Thymus (tissue), 11 donors: ENCODE measurements at regions not wholly inside any gene's neighbourhood (a gene's known extent, or its start where the extent isn't known, plus 50 kb on each side); places are given as distances from the start of the nearest gene placed in this dataset.

Experiments
- DNase-seq, 9 donors: peaks; one replicate each; pipeline ENCODE4 v3.0.0-alpha.2; 2013; ENCODE audit warnings: low spot score in 9 of 9, low read depth in 6 of 9, missing footprints in 1 of 9
- H3K27ac ChIP-seq, 2 donors: one replicate each; pipeline ENCODE4 v1.5.1; 2013; ENCODE audit warnings: control low read depth in 1 of 2, low read depth in 1 of 2, low read length in 1 of 2, mild to moderate bottlenecking in 1 of 2, moderate library complexity in 1 of 2
- H3K27me3 ChIP-seq, 2 donors: one replicate each; pipeline ENCODE4 v1.5.1; 2013; ENCODE audit warnings: low read length in 1 of 2; ENCODE audit not compliant: control insufficient read depth in 2 of 2, insufficient read depth in 1 of 2
- H3K36me3 ChIP-seq, 2 donors: one replicate each; pipeline ENCODE4 v1.5.1; 2013; ENCODE audit warnings: low read length in 1 of 2, mild to moderate bottlenecking in 1 of 2, moderate library complexity in 1 of 2; ENCODE audit not compliant: control insufficient read depth in 2 of 2, insufficient read depth in 2 of 2
- H3K4me1 ChIP-seq, 2 donors: one replicate each; pipeline ENCODE4 v1.5.1; 2013; ENCODE audit warnings: low read length in 2 of 2; ENCODE audit not compliant: control insufficient read depth in 2 of 2, insufficient read depth in 2 of 2
- H3K4me3 ChIP-seq, 2 donors: one replicate each; pipeline ENCODE4 v1.5.1; 2013; ENCODE audit warnings: low read length in 2 of 2, control low read depth in 1 of 2, mild to moderate bottlenecking in 1 of 2
- H3K9me3 ChIP-seq, 2 donors: one replicate each; pipeline ENCODE4 v1.5.1; 2013; ENCODE audit warnings: low read length in 1 of 2, mild to moderate bottlenecking in 1 of 2; ENCODE audit not compliant: control insufficient read depth in 2 of 2, insufficient read depth in 1 of 2
- WGBS: extraction: QIAGEN DNeasy Blood & Tissue Kit; methylation state at CpG from one replicate; pipeline ENCODE4 v1.1.7; 2013; 5-methylcytosine and 5-hydroxymethylcytosine counted together
- donor health status: healthy.

DNA sequence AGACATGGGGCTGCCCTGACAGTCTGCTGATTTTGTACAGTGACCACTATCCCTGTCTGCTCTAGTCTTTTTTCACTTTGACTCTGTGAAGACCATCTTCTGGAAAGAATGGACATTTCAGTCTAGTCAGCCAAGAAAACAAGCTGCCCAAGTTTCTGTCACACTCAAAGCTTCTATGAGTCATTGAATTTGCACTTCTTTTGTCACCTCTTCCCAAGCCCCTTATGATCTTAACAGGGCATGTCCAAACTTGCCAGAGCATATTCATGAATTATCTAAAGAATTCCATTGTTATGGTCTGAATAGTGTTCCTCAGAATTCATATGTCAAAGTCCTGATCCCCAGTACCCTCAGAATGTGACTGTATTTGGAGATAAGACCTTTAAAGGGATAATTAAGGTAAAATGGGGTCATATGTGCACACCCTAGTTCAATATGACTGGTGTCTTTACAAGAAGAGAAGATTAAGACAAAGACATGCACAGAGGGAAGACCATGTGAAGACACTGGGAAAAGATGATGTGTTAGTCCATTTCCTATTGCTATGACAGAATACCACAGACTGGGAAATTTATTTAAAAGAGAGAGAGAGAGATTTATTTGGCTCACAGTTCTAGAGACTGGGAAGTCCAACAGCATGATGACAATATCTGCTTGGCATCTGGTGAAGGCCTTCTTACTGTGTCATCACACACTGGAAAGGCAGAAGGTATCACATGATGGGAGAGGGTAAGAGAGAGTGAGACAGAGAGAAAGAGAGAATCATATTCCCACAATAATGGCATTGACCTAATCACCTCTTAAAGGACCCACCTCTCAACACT, 242.6 kb downstream of the BTG1 start:
- Histone ChIP-seq H3K9me3 (no peaks in the 10 kb centered on the region), H3K27ac (no peak overlapping the region), H3K36me3 (no peaks in the 10 kb centered on the region), H3K4me1 (no peaks in the 10 kb centered on the region), H3K4me3 (no peak overlapping the region), H3K27me3 (no peaks in the 10 kb centered on the region)
- DNase-seq = no peak

DNA sequence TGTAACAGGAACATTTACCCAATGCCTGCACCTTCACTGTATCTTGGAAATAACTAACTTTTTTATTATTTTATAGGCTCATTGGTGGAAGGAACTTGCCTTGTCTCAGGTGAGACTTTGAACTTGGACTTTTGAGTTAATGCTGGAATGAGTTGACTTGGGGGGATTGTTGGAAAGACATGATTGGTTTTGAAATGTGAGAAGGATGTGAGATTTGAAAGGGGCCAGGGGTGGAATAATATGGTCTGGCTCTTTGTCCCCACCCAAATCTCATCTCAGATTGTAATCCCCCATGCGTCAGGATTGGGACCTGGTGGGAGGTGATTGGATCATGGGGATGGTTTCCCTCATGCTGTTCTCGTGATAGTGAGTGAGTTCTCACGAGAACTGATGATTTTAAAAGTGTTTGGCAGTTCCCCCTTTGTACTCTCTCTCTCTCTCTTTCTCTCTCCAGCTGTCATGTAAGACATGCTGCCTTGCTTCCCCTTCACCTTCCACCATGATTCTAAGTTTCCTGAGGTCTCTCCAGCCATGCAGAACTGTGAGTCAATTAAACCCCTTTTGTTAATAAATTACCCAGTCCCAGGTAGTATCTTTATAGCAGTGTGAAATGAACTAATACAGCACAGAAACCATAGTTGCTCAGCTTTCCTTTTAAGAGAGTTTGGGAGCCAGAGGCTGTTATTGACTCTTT, 244.1 kb downstream of the BTG1 start:
- Histone ChIP-seq H3K9me3 (no peaks in the 10 kb centered on the region), H3K27ac (no peak overlapping the region), H3K27me3 (no peaks in the 10 kb centered on the region), H3K36me3 (no peaks in the 10 kb centered on the region), H3K4me1 (no peaks in the 10 kb centered on the region), H3K4me3 (no peak overlapping the region)
- no peak for DNase-seq
- WGBS = 95% methylated on average over 3 of the region's 3 CpGs

DNA sequence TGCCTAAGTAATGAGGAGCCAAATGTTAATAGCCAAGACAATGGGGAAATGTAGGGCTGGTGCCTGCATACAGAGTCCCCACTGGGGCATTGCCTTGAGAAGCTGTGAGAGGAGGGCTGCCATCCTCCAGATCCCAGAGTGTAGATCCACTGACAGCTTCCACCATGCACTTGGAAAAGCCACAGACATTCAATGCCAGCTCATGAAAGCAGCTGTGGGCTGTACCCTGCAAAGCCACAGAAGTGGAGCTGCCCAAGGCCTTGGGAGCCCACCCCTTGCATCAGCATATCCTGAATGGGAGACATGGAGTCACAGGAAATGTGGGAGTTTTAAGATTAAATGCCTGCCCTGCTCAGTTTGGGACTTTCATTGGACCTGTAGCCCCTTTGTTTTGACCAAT, 244.7 kb downstream of the BTG1 start:
- no peak for DNase-seq
- H3K27me3 ChIP-seq = no peaks in the 10 kb centered on the region
- no peaks in the 10 kb centered on the region for H3K9me3 ChIP-seq

DNA sequence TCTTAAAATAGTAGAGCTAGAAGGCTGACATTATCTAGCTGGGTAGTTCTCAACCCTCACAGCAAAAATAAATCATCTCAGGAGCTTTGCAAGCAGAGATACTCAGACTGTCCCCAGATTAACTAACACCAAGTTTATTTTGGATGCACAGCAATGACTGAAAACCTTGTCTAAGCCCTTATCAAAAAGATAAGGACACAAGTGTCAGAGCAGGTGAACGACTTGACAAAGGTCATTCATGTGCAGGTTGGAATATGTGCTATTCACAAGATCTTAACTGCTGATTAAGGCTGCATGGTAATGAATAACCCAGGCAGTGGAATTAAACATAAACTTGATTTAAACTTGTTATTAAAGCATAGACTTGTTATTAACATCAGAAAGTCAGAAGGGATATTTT, 246.6 kb downstream of the BTG1 start:
- no peaks in the 10 kb centered on the region for H3K36me3 ChIP-seq
- no peaks in the 10 kb centered on the region for H3K27me3 ChIP-seq
- no peak for DNase-seq
- no peak overlapping the region for H3K27ac ChIP-seq
- no peaks in the 10 kb centered on the region for H3K9me3 ChIP-seq
- no peaks in the 10 kb centered on the region for H3K4me1 ChIP-seq
- no peak overlapping the region for H3K4me3 ChIP-seq
- 87% methylated on average over 1 of the region's 1 CpG for WGBS

More for the DNA sequence above, 244.7 kb downstream of the BTG1 start:
- no peak overlapping the region for H3K4me3 ChIP-seq
- no peaks in the 10 kb centered on the region for H3K4me1 ChIP-seq
- no peaks in the 10 kb centered on the region for H3K36me3 ChIP-seq
- H3K27ac ChIP-seq = no peak overlapping the region

DNA sequence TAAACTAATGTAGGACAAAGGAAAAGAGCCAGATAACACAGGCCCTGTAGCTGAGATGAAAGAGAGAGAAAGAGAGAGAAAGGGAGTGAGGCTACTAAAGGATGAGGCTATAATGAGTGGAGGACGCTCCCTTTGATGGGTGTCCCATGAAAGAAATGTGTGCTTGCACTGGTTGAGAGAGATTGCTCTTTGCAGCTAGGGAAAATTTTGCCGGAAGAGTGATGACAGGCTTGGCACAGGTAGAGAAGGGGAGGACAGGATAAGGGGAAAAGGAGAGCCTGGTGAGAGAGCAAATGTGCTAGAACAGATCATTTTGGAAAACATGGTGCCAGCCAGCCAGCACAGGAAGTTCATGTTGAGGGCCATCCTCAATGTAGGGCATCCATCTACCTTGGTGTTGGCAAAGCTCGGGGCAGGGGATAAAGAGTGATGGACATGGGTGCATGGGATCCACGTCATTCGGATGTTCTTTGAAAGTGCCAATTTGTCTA, 248.6 kb downstream of the BTG1 start:
- Histone ChIP-seq H3K4me1 (no peaks in the 10 kb centered on the region), H3K9me3 (no peaks in the 10 kb centered on the region), H3K27me3 (no peaks in the 10 kb centered on the region), H3K27ac (no peak overlapping the region), H3K36me3 (no peaks in the 10 kb centered on the region), H3K4me3 (no peak overlapping the region)
- 98% methylated on average over 5 of the region's 5 CpGs for WGBS
- no peak for DNase-seq

DNA sequence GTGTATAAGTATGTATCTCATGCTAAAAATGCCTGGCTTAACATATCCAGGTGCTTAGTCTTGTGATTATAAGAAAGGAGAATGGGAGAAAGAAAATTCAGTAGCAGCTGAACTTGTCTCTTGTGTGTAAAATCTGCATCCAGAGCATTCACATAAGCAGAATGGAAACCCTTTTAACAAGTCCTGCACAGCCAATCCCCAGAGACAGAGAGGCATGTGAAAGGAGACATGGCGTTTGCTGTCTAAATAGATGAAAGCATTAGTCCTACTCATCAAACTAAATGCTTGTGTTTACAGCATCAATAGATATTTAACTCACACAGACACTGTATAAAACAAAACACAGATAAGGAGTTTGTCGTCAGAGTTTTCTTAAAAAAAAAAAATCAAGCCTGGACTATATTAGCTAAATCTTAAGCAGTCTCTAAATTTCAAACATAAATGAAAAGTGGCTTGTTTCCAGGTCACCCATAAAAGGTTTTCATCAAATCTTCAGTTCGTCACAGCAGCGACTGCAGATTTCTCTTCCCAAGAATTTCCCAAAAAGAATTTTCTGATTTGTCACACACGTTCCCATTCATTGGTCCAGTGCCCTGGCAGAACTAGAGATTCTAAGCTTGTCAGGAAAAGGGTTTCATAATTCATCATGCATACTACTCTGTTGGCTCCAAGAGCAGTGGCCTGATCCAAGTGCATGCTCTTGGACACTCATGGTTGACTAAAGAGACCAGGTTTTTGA, 249.2 kb downstream of the BTG1 start:
- Histone ChIP-seq H3K36me3 (no peaks in the 10 kb centered on the region), H3K27ac (no peak overlapping the region), H3K4me1 (no peaks in the 10 kb centered on the region), H3K9me3 (no peaks in the 10 kb centered on the region), H3K4me3 (no peak overlapping the region), H3K27me3 (no peaks in the 10 kb centered on the region)
- WGBS = 93% methylated on average over 5 of the region's 5 CpGs
- DNase-seq = no peak

DNA sequence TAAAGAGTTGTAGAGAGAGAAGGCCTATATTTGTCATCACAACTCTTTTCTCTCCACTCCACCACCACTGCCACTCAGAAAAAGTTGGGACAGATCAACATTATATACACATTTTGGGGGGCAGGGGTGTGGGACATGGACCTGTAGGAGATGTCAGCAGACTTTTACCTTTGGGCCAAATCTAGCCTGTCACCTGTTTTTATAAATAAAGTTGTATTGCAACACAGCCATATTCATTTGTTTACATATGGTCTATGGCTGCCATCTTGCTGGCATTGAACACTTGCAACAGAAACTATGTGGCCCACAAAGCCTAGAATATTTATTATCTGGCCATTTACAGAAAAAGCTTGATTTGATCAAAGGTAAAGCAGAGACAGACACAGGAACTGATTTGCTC, 250.7 kb downstream of the BTG1 start:
- no peak for DNase-seq
- Histone ChIP-seq H3K9me3 (no peaks in the 10 kb centered on the region), H3K36me3 (no peaks in the 10 kb centered on the region), H3K27ac (no peak overlapping the region), H3K27me3 (no peaks in the 10 kb centered on the region), H3K4me1 (no peaks in the 10 kb centered on the region), H3K4me3 (no peak overlapping the region)

DNA sequence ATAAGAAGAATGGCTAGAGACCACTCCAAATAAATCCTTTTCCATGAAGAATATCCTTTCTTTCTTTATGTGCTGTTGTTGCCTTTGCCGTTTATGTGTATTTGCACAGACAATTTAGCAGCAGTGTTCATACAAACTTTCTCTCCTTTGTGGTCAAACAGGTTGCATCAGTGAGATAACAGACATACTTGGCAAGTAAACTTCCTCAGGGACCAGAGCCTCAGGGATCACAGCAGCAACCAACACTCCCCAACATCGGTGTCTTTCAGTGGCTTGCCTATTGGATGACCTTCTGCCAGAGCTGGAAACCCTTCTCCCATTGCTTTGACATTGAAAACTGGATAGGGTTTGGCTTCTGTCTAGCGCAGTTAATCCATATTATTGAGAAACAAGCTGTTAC, 252.2 kb downstream of the BTG1 start:
- no peak for DNase-seq
- 97% methylated on average over 3 of the region's 3 CpGs for whole genome bisulfite sequencing
- no peak overlapping the region for H3K4me3 ChIP-seq

More for the DNA sequence above, 252.2 kb downstream of the BTG1 start:
- Histone ChIP-seq H3K27ac (no peak overlapping the region), H3K27me3 (no peaks in the 10 kb centered on the region), H3K4me1 (no peaks in the 10 kb centered on the region), H3K36me3 (no peaks in the 10 kb centered on the region), H3K9me3 (no peaks in the 10 kb centered on the region)
